ENCODE measurements at regions not wholly inside any gene's neighbourhood (a gene's known extent, or its start where the extent isn't known, plus 50 kb on each side); places are given as distances from the start of the nearest gene placed in this dataset.

DNA sequence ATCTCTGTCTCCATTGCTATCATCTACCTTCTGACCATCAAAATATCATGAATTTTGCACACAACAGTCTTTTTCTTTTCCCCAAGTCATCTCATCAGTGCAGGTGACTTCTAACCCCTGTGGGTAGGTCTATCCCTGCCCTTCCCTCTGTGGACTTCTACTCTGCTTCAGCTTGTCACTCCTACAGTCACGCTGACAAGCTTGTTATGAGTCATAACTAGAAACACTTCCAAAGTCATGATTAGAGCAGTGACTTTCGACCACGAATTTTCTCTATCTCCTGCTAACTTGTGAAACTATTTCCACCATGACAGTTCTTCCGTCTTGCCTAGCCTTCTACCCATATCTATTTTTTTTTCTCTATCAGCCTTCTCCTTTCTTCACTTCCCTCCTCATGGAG is 343.7 kb upstream of the ARGLU1 start:
- no peak for DNase-seq (ENCODE audit: low read depth in 2 of 2)

DNA sequence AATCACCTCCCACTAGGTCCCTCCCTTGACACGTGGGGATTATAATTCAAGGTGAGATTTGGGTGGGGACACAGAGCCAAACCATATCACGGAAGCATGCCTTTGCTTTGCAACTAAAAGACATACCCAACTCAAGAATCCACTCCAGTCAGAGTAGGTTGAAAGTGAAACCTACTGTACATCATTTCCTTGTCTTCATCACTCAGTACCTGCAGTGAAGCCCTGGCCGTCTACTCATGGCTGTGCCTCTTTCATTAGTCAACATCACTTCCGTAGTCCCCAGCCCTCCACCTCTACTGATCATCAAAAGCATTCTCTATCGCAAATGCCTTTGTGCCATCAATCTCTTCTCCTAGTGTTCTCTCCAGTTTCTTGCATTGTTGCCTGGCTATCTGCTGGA is 343.1 kb upstream of the ARGLU1 start:
- DNase-seq (ENCODE audit: low read depth in 2 of 2), result no peak

DNA sequence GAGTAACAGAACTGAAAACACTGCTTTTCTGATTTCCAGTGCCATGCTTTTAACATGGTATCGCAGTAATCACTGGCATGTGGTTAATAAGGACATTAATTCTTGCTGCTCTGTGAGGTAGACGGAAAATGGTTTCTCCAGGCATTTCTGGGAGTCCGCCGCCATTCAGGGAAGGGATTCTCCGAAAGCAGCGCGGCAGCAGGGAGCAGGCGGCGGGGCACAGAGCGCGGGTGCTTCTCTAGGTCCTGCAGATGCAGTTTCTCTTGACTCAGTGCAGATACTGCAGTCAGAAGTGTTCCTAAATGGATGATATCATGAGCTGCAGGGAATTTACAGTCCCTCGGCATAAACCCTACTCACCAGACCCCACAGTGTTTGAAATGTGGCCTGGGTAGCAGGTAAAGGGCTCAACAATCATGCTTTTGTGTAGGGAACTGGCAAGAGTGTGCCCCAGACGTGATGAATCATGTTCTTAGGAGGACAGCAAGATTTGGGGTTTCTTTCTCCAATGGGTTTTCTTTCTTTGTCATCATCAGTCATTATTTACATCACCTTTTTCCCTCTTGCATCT is 338.6 kb upstream of the ARGLU1 start:
- no peak for DNase-seq (ENCODE audit: low read depth in 2 of 2)

DNA sequence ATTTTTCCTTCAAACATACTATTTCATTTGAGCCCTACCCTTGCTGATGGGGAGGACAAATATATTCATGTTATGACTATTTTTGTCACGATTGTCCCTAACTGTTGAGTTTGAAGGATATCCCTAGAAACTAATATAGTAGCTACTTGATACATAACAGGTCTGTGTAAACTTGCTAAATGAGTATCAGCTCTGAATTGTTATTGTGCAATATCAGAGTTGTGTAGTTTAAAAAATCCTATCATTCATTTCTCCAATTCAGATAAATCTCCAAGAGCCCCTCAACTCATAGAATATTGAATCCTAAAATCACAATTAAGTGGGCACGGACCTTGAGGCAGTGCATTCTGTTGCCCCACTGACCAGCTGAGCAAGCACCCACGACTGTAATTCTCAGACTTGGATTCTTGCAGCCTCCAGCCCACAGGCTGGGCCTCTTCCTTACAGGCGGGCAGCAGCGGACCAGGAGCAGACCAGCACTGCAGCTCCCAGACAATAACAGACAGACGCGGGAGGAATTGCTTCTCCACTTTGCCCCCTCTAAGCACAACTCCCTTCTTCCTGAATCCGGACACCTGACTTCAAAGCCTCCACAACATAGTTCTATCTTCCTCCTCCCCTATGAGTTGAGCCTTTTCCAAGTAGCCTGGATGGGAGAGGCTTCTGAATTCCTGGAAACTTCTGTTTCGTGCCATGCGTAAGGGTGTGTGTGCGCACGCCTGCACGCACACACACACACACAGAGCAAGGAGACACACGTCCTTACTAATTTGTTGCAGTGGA is 337.6 kb upstream of the ARGLU1 start:
- no peak for DNase-seq (ENCODE audit: low read depth in 2 of 2)

DNA sequence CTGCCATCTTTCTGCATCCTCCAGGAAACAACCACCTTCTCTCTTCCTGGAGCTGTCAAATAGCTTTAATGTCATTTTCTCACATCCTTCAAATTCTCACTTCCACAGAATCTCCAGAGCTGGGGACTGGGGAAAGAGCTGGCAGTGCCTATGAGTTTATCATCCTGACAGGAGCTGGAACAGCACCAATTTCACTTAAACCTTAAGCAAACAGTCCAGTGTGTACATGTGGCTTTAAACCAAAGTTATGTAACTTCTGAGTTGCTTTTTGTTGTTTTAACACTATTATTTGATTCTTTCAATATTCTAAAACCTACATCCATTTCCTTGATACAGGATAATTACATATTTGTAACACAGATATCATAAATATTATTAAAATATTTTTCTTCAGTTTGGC is 331.5 kb upstream of the ARGLU1 start:
- DNase-seq (ENCODE audit: low read depth in 2 of 2), result no peak

DNA sequence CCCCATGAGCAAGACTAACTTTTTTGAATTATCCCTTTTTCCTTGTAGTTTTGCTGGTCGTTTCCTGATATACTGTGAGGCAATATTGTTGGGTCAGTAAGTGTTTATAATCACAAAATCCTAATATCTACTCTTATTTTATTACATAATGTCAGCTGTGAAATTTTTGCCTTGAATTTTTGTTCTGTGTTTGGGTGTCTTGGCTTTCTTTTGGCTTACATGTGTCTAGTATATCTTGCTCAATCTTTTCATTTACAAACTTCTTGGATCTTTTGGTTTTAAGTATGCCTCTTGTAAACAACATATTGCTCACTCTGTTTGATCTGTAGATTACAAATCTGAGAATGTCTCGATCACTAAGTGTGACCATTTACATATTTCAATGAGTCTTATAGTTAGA is 330.3 kb upstream of the ARGLU1 start:
- no peak for DNase-seq (ENCODE audit: low read depth in 2 of 2)

DNA sequence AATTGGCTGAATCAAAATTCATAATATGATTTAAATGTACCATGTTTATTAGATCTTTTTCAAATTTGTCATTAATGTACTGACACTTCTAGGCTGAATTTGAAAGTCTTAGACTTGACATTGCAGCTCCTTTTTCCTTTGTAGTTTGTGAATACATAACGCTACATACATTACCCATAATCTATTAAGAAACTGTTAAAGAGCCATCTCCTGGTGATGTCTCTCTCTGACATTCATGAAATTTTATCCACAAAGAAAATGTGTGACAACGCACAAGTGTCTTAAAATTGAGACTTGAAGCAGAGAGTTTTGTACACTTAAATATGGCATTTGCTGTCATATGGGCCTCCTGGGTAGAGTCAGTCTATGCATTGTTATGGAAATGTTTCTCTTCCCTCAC is 320.2 kb upstream of the ARGLU1 start:
- DNase-seq (ENCODE audit: low read depth in 2 of 2), result no peak

DNA sequence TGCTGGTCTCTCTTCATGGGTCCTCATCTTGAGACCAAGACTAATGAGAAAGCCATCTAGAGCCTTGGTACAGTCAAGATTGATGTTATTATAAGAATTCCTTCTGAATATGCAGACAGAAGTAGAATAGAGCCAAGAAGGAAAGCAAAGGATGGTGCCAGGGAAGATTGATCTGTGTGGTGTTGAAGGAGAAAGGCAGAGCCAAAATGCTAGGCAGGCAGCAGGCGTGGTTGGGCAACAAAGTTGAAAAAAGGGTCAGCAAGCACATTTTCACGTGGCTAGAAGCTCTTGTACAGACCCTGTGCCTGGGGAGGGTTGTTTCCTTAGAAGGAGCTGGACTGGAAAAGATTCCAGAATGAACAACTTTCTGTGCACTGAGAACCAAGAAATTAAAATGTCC is 319.7 kb upstream of the ARGLU1 start:
- DNase-seq (ENCODE audit: low read depth in 2 of 2), result no peak

DNA sequence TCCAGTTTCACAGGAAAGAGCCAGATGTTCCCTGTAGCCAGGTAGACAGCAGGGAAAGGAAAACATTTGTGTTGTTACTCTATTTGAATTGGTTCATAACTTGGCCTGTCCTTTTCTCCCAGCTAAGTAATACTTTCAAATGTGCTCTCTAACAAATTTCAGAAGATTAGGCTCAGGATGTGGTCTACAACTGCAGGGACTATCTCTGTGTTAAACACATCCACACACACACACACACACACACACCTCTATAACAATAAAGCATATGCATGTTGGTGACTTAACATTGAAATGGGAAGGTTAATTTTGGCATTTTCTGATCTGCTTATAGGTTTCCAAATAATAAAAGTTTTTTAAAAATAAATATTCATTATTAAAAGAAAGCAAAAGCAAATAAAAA is 316.0 kb upstream of the ARGLU1 start:
- DNase-seq (ENCODE audit: low read depth in 2 of 2), result no peak

DNA sequence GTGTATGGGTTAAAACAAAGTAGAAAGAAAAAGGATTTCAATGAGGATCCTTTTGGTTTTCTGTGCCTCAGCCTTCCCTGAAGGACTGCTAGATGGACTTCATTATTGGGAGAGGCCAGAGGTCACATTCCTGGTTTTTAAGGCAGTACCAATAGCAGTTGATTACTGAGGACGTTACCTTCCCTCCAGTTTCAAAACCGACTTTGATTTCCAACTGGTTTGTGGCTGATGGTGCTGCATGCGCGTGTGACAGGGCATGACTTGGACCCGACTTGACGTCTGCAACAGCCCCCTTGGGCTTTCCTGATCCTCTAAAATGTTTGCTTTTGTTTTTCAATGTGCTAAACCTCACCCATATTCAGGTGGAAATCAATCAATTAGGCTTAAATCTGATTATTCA is 314.3 kb upstream of the ARGLU1 start:
- DNase-seq (ENCODE audit: low read depth in 2 of 2), result no peak

DNA sequence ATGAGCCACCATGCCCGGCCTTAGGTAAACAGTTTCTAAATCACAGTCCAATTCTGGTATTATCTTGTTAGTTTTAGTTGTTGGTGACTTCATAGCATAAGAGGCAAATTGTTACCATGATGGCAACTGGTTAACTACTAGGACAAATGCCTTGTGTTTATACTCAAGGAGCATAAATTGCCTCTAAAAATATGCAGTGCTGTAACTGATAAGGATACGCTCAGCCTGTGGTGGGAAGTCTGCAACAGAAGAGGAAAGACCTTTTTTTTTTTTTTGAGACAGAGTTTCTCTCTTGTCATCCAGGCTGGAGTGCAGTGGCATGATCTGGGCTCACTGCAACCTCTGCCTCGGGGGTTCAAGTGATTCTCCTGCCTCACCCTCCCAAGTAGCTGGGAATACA is 311.9 kb upstream of the ARGLU1 start:
- DNase-seq (ENCODE audit: low read depth in 2 of 2), result no peak

DNA sequence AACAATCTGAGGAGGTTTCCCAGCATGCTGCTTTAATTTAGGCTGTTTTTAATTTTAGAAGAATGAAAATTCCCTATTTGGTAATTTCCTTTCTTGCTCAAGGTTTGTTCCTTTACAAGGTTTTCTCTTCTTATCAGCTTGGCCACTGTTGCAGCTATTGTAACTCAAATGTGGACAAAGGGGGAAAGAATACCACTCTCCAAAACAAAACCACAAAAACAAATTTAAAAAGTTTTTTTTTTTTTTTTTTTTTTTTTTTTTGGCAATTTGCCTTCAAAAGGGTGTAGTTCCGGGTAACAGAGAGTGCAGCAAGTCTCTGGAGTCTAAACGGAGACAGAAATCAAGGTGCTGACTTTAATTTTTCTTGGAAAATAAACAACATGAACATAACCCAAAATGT is 306.4 kb upstream of the ARGLU1 start:
- no peak for DNase-seq (ENCODE audit: low read depth in 2 of 2)

DNA sequence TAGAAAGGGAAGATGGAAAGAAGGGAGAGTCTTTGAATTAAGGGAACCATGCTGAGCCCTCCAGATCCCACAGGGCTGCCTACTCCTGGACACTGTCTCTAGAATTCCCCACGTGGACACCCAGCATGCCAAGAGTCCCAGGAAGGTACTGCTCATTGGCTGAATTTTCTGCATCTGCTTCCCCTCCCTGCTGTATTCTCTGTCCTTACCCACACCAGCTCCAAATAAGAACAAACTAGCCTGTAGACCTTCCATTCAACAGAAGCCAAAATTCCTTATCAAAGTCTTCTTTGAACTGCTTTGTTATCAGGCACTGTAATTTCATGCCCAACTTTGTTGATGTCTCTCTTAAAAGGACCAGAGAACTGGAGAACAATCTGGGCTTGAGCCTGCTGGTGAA is 305.9 kb upstream of the ARGLU1 start:
- DNase-seq (ENCODE audit: low read depth in 2 of 2), result no peak

DNA sequence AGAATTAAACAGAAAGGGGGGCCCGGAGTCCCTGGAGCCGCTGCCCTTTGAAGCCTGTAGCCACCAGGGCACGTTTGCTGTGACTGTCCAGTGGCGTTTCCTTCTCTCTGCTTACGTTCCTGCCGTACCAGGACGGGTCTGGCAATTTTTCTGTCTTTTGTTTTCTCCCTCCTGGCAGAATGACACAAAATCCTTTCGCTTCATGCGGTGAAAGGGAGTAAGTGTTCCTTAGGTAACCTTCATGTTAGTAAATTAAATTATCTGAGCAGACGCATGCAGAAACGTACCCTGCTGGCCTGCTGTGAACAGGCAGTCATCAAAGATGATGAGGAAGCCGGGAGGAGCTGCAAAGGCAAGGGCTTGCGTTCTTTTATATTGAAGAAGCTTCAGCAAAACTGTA is 299.3 kb upstream of the ARGLU1 start:
- DNase-seq (ENCODE audit: low read depth in 2 of 2), result peak; percentile 8 to 25

DNA sequence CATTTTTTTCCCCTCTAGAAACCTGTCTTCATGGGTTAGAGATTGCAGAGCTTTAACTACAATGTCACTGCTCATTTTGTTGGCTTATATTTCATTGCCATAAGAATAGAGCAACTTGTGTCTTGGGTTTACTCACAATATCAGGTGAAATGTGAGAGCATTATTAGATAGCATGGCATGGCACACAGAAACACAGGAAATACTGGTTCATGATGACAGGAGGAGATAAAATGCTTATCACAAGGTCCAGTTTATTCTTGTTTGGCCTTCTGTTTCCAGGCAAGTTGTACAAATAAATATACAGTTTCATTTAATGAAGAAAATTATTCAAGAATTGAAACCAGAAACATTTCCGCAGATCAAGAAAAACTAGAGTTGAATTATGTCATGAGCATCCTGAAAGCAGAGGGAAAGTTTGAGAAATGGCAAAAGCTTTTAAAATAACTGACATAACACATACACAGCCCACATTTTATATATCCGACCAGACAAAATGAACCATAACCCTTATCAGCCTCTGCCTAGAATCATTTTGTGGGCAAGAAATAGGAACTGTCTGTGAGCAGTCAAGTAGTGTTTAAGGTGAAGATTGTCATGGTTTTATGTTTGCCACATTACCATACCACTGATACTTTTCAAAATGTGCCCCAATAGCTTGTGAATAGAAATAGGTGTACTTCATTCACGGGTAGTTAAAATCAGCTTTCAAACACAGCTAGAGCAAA is 297.9 kb upstream of the ARGLU1 start:
- peak; percentile 23 to 30 for DNase-seq (ENCODE audit: low read depth in 2 of 2)

DNA sequence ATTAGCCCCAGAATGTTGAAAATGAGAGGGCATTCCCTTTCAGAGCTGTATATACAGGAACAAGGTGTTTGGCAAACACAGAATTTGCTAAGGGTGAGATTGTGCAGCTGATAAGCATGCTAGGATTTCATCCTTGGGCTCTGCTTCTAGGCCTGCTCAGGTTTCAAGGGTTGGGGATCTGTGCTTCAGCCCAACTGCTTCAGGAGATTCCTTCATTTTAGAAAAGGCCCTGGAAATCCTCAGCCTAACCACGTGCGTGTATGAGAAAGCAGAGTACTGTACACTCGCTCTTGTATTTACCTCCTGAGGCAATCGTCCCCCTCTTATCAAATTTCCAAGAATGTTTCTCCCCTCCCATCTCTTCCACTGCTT is 291.6 kb upstream of the ARGLU1 start:
- no peak for DNase-seq (ENCODE audit: low read depth in 2 of 2)

DNA sequence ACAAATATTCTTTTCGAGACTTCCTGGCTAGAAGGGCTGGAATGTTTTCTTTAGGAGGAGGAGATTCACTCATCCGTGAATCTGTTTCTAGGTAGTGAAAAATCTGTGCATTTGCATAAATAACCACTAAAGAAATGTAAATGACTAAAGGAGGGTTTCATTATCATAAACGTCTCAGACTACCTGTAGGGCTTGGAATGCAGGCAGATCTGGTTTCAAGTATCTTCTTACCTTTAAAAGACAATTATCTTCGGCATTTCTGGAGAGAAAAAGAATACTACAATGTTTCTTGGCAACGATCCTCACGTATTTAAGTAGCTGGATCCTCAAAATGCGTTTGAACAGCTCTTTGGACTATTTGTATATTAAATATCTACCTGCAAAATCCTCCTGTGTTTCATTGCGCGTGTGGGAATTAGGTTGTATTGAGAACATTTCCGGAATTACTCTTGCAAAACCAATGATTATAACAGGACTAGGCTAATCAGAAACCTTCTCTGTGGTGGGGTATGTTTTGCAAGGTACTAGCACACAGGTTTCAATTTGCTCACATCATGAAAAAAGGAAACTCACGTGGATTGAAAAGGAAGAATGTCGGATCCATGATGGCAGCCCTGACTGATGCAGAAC is 291.1 kb upstream of the ARGLU1 start:
- no peak for DNase-seq (ENCODE audit: low read depth in 2 of 2)

DNA sequence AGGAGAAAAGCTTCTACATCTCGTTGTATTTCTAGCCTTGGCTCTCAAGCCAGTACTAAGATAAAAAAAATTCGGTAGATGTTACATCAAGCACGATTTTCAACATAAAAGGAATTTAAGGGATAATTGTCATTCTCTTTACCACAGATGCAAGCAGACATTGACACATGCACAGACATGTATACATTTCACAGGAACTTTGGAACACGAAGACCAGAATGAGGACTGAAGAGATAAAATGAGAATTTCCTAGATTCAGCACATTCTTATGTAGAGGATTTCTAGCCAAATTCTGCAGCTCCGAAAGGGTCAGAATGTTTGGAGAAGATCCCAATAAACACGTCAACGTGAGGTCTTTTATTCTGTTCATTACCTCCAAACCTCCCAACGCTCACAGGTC is 284.5 kb upstream of the ARGLU1 start:
- no peak for DNase-seq (ENCODE audit: low read depth in 2 of 2)

DNA sequence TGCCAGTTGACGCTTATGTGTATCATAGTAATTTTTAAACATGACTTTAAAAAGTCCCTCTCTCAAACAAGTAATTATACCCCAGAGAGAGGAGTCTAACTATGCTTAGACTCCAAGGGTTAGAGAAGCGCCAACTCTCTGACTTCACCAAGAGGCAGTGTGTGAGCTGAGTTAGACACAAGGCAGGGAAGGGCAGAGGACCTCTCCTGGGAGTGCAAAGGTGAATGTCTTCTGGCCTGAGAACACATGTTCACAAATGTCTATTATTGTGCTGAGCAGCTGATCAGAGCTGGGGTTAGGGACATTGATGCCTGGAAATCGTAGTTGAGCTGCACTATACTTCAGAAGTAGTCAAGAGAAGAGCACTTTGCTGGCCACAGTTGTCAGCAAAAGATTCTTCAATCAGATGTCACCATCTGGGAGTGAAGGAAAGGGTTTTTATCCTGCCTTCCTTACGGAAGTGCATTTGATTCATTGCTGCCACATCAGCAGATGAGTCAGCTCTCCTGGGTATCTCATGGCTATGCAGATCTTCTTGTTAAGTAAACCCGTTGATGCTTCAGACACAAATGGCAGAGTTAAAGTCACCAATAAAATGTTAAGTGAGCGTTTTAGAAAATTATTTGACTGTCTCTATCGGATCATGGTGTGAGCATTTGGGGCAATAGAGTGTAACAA is 283.2 kb upstream of the ARGLU1 start:
- peak in 1 of 2 donors; percentile 18 for DNase-seq (ENCODE audit: low read depth in 2 of 2)

DNA sequence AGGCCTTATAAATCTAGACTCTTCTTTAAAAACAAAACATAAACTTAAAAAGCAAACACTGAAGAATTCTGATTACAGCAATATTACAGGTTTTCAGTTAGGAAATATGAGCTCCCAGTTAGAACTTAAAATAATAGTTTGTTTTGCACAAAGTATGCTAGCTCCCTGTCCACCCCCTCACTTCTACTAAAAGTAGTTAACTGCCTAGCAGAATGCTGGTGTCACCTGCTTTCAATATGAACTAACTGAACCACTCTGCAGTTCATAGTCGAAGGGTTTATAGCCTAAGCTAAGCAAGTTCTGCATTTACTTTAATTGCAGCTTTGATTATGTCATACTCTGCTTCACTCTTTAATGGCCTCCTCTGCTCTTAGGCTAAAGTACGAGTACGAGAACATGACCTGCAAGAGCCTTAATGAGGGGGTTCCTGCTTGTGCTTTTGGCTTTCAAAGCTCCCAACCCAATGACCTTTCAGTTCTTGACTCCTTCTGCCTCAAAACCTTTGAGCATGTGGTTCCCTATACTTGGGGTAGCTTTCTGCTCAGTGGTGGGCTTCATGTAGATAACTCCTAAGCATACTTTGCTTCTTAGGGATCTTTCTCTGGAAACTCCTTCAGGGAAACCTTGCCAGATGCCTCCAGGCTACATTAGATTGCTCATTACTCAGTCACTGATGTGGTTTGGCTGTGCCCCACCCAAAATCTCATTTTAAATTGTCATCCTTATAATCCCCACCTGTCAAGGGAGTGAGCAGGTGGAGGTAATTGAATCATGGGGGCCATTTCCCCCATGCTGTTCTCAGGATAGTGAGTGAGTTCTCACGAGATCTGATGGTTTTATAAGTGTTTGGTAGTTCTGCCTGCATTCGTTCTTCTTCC is 278.9 kb upstream of the ARGLU1 start:
- DNase-seq (ENCODE audit: low read depth in 2 of 2), result no peak

DNA sequence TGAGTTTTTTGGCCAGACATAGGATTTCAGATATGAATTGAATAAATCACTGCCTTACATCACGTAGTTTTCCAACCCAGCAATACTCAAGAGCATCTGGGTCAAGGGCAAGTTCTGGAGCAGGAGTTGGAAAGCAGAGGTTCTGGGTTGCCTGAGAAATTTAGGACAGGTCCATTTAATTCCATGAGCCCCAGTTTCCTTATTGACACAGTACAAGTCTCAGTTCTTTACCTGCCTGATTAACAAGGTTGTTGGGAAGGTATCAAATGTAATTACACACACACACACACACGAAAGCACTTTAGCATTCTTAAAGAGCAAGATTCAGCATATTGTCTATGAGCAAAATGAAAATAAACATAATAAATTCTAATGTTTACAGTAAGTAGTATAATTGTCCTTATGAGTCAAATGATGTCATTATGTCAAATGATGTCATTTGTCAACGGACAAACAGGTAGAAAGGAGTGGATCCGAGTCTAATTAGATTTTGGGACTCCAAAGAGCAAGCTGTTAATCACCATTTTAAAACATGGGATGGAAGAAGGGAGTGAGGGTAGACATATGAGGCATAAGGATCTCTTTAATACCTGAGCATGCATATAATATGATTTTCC is 268.4 kb upstream of the ARGLU1 start:
- DNase-seq (ENCODE audit: low read depth in 2 of 2), result no peak

Measured in lung microvascular endothelial cell (primary cell).